GM12878 (cell line): ENCODE measurements at regions not wholly inside any gene's neighbourhood (a gene's known extent, or its start where the extent isn't known, plus 50 kb on each side); places are given as distances from the start of the nearest gene placed in this dataset.
A peak's percentile ranks its signal among the peaks of the same experiment; 100 is the strongest.

Experiments used
- ATAC-seq: fragments of 200-7000 bp; cut with Tn5 transposase; 3 replicates; pipeline ENCODE4 v1.9.1; 2020; ENCODE audit warnings: mild to moderate bottlenecking, moderate library complexity
- BruUV-seq: library from RNA; stranded (reverse); fragments of 400-500 nt; replicated peaks from 2 replicates; lab custom pipeline; 2021; lab: Mats Ljungman, UMichigan
- CTCF ChIA-PET: fragments of 300-600 bp; sonication (Branson Sonifier 250); formaldehyde crosslinking; extraction: SDS; loops from one replicate; lab custom pipeline; 2021; ENCODE audit warnings: inconsistent platforms; lab: Yijun Ruan, JAX
- POLR2A ChIA-PET: fragments of 350-600 bp; formaldehyde crosslinking; extraction: SDS; loops from one replicate; lab custom pipeline; 2021; ENCODE audit warnings: inconsistent platforms; lab: Charles Lee
- RAD21 ChIA-PET: fragments of 300-600 bp; sonication (Branson Sonifier 250); formaldehyde crosslinking; loops from one replicate; lab custom pipeline; 2023; ENCODE audit warnings: antibody characterized with exemption; ENCODE audit not compliant: unreplicated experiment; lab: Charles Lee
- SMC1A ChIA-PET: fragments of 300-600 bp; sonication (Branson Sonifier 250); formaldehyde crosslinking; loops from one replicate; lab custom pipeline; 2023; ENCODE audit not compliant: unreplicated experiment, uncharacterized antibody; lab: Charles Lee
- DNase-seq: peaks from one replicate; pipeline ENCODE4 v3.0.0-alpha.2; 2011; ENCODE audit warnings: low read depth, low spot score
- FAIRE-seq: peaks from 3 replicates; lab custom pipeline; 2011; peaks lifted over from hg19 to GRCh38; lab: Jason Lieb, UNC
- H2AFZ ChIP-seq: 2 replicates; pipeline ENCODE4 v1.6.0; 2011; ENCODE audit warnings: low read depth, low read length, control low read depth; ENCODE audit not compliant: control insufficient read depth
- H3K27ac ChIP-seq: 2 replicates; pipeline ENCODE4 v1.5.1; 2011; ENCODE audit warnings: control low read depth; ENCODE audit not compliant: control insufficient read depth, insufficient read depth
- H3K27me3 ChIP-seq, 2 experiments: replicated peaks in 1 of 2; 2 replicates each; pipeline versions ENCODE4 v1.6.0 to v1.6.1; 2011; ENCODE audit warnings: low read length in 1 of 2; ENCODE audit not compliant: control insufficient read depth in 2 of 2, insufficient read depth in 2 of 2
- H3K36me3 ChIP-seq, 2 experiments: 2 replicates each; pipeline ENCODE4 v1.5.1; 2011; ENCODE audit warnings: low read length in 1 of 2; ENCODE audit not compliant: control insufficient read depth in 2 of 2, insufficient read depth in 2 of 2
- H3K4me1 ChIP-seq: 2 replicates; pipeline ENCODE4 v1.6.1; 2011; ENCODE audit warnings: mild to moderate bottlenecking, low read length, moderate library complexity, mixed read lengths; ENCODE audit not compliant: control insufficient read depth, insufficient read depth
- H3K4me2 ChIP-seq: 2 replicates; pipeline ENCODE4 v1.6.0; 2011; ENCODE audit warnings: control low read depth; ENCODE audit not compliant: control insufficient read depth, insufficient read depth
- H3K4me3 ChIP-seq: fragments of 200-600 bp; sonication (generic); 2 replicates; pipeline ENCODE4 v1.5.1; 2016
- H3K79me2 ChIP-seq: 2 replicates; pipeline ENCODE4 v1.6.0; 2011; ENCODE audit warnings: low read length; ENCODE audit not compliant: control insufficient read depth, insufficient read depth
- H3K9ac ChIP-seq: 2 replicates; pipeline ENCODE4 v1.8.0; 2011; ENCODE audit warnings: low read length, control low read depth, mixed read lengths; ENCODE audit not compliant: control insufficient read depth, insufficient read depth
- H3K9me3 ChIP-seq: replicated peaks from 3 replicates; pipeline ENCODE4 v1.5.1; 2011; ENCODE audit warnings: mild to moderate bottlenecking, low read length; ENCODE audit not compliant: control insufficient read depth, insufficient read depth
- H4K20me1 ChIP-seq: 2 replicates; pipeline ENCODE4 v1.6.0; 2011; ENCODE audit not compliant: control insufficient read depth, insufficient read depth
- ATF2 ChIP-seq: IDR thresholded peaks from 2 replicates; pipeline ENCODE4 v1.6.1; 2012; ENCODE audit warnings: low read length, inconsistent platforms
- ATF7 ChIP-seq: fragments of 450-650 bp; IDR thresholded peaks from 2 replicates; pipeline ENCODE4 v1.6.1; 2016; ENCODE audit warnings: low read depth, mild to moderate bottlenecking
- BCL3 ChIP-seq: IDR thresholded peaks from 2 replicates; pipeline ENCODE4 v1.6.1; 2011; ENCODE audit warnings: borderline replicate concordance, low read depth, mild to moderate bottlenecking, moderate library complexity, low read length; ENCODE audit not compliant: insufficient read depth, poor library complexity, severe bottlenecking
- HSF1 ChIP-seq: fragments of 150-350 bp; IDR thresholded peaks from 2 replicates; pipeline ENCODE4 v1.6.1; 2014; ENCODE audit warnings: mild to moderate bottlenecking, low read depth, low read length
- IKZF2 ChIP-seq, 2 experiments: fragments of 450-650 bp; IDR thresholded peaks; 2 replicates each; pipeline ENCODE4 v1.6.1; 2017; ENCODE audit warnings: mild to moderate bottlenecking in 2 of 2, moderate library complexity in 2 of 2
- IRF3 ChIP-seq: fragments of 450-650 bp; IDR thresholded peaks from 2 replicates; pipeline ENCODE4 v1.6.1; 2014; ENCODE audit warnings: mild to moderate bottlenecking
- NFIC ChIP-seq: IDR thresholded peaks from 2 replicates; pipeline ENCODE4 v1.6.1; 2012; ENCODE audit warnings: low read depth, mild to moderate bottlenecking, inconsistent platforms, low read length, moderate library complexity
- NFXL1 ChIP-seq: fragments of 450-650 bp; IDR thresholded peaks from 2 replicates; pipeline ENCODE4 v1.6.1; 2017; ENCODE audit warnings: antibody characterized with exemption, mild to moderate bottlenecking, borderline replicate concordance
- SPI1 ChIP-seq: IDR thresholded peaks from 2 replicates; pipeline ENCODE4 v1.6.1; 2011; ENCODE audit warnings: low read depth, mild to moderate bottlenecking, low read length, moderate library complexity, borderline replicate concordance; ENCODE audit not compliant: insufficient read depth
- SREBF1 ChIP-seq: IDR thresholded peaks from 2 replicates; pipeline ENCODE4 v1.6.1; 2012; ENCODE audit warnings: mild to moderate bottlenecking, low read length
- ZNF384 ChIP-seq: IDR thresholded peaks from 2 replicates; pipeline ENCODE4 v1.6.1; 2012; ENCODE audit warnings: low read depth, mild to moderate bottlenecking, low read length, improper control_type of control experiment, borderline replicate concordance
- WGBS: methylation state at CpG from one replicate; pipeline ENCODE4 v1.1.6; 2016; ENCODE audit warnings: low lambda C conversion rate; ENCODE audit not compliant: insufficient replicate concordance, insufficient coverage; ENCODE audit errors: missing lambda C conversion rate; 5-methylcytosine and 5-hydroxymethylcytosine counted together
- in situ Hi-C: fragments of 300-500 bp; cut with MboI; formaldehyde crosslinking; loops from 9 replicates; pipeline ENCODE4 v1.14.3; 2018; ENCODE audit warnings: mixed read lengths
- intact Hi-C: fragments of 100-400 bp; cut with micrococcal nuclease; formaldehyde crosslinking; loops from one replicate; pipeline ENCODE4 v1.14.2; 2022; ENCODE audit not compliant: unreplicated experiment
- TF ChIP-seq, protein P1 (sequence below): fragments of 450-650 bp; IDR thresholded peaks from 2 replicates; pipeline ENCODE4 v1.6.1; 2016; ENCODE audit warnings: mild to moderate bottlenecking

DNA sequence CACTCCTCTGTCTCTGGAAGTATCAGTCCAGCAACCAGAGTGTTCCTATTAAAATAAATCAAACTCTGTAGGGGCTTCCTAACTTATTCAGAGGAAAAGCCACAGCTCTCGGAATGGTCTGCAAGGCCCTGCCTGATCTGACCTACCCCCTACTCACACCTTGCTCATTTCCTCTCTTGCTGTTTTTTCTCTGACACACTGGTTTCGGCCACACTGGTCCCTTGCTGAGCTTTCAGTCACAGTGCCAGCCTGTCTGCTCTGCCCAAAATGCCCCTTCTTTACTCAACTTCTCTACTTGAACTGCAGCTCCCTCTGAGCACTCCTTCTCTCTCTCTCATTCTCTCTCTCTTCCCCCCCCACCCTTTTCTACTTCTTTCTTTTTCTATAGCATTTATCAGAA lies 430.2 kb downstream of the UTRN start:
- Histone ChIP-seq H2AFZ (no peak overlapping the region), H3K27ac (no peak overlapping the region), H3K27me3 (no peaks in the 10 kb centered on the region), H3K79me2 (no peaks in the 10 kb centered on the region), H3K9me3 (no peaks in the 10 kb centered on the region), H3K36me3 (no peaks in the 10 kb centered on the region), H3K9ac (no peak overlapping the region), H3K4me1 (0 out of 2 replicates have a peak, but pooled peaks cover 4% of the 10 kb centered on the region), H3K4me2 (no peak overlapping the region), H3K4me3 (no peak overlapping the region), H4K20me1 (no peaks in the 10 kb centered on the region)
- WGBS = 95% methylated on average over 2 of the region's 2 CpGs
- TF ChIP-seq ATF7 (0 out of 2 replicates have a peak, but pooled peaks have one; percentile 16), BCL3 (peak; percentile 57), SREBF1 (no peak), IKZF2 (IDR thresholded peaks at IDR 0.05) (peak; percentile 19 to 37; a peak in 1 of 4 replicates), SPI1 (peak; percentile 17; the same call in 1 of the 2 replicates), NFXL1 (no peak), ZNF384 (0 out of 2 replicates have a peak, but pooled peaks have one; percentile 17), NFIC (0 out of 2 replicates have a peak, but pooled peaks have one; percentile 27), ATF2 (no peak), IRF3 (no peak), HSF1 (no peak)
- TF ChIP-seq, protein P1, sequence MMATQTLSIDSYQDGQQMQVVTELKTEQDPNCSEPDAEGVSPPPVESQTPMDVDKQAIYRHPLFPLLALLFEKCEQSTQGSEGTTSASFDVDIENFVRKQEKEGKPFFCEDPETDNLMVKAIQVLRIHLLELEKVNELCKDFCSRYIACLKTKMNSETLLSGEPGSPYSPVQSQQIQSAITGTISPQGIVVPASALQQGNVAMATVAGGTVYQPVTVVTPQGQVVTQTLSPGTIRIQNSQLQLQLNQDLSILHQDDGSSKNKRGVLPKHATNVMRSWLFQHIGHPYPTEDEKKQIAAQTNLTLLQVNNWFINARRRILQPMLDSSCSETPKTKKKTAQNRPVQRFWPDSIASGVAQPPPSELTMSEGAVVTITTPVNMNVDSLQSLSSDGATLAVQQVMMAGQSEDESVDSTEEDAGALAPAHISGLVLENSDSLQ = peak; percentile 23; the same call in 1 of the 2 replicates
- RAD21 ChIA-PET = interaction anchor here (0.8 to 2.5 kb wide), 6 partner anchors 14 to 64 kb away, joined by 3 to 9 read pairs (median 4); no protein-coding TSS in a partner anchor
- ATAC-seq (peak; percentile 97), FAIRE-seq (peak; percentile 70), DNase-seq (no peak)
- SMC1A ChIA-PET = interaction anchor here (0.6 to 2.6 kb wide), 12 partner anchors 12 to 197 kb away, joined by 3 to 12 read pairs (median 4); no protein-coding TSS in a partner anchor
- intact Hi-C loops (no loop called here), in situ Hi-C loops (no loop called here)
- BruUV-seq = no TSS peak
- CTCF ChIA-PET = interaction anchor here (0.5 to 2.0 kb wide), 6 partner anchors 11 to 371 kb away, joined by 4 read pairs; no protein-coding TSS in a partner anchor
- POLR2A ChIA-PET = interaction anchor here (0.6 to 0.9 kb wide), 2 partner anchors 127 to 1968 kb away, joined by 3 to 5 read pairs; no protein-coding TSS in a partner anchor
